GM21717 (cell line): ENCODE measurements at regions not wholly inside any gene's neighbourhood (a gene's known extent, or its start where the extent isn't known, plus 50 kb on each side); places are given as distances from the start of the nearest gene placed in this dataset.
"Not testable (repeated sequence)": the region's sequence is repeated elsewhere in the genome, so short reads cannot be mapped to it uniquely, and the experiment has no call there.

ENCODE experiments used
- ATAC-seq: cut with Tn5 transposase; IDR thresholded peaks from one replicate; pipeline ENCODE4 v1.9.1; 2021; ENCODE audit warnings: mild to moderate bottlenecking, moderate library complexity; ENCODE audit not compliant: unreplicated experiment

DNA sequence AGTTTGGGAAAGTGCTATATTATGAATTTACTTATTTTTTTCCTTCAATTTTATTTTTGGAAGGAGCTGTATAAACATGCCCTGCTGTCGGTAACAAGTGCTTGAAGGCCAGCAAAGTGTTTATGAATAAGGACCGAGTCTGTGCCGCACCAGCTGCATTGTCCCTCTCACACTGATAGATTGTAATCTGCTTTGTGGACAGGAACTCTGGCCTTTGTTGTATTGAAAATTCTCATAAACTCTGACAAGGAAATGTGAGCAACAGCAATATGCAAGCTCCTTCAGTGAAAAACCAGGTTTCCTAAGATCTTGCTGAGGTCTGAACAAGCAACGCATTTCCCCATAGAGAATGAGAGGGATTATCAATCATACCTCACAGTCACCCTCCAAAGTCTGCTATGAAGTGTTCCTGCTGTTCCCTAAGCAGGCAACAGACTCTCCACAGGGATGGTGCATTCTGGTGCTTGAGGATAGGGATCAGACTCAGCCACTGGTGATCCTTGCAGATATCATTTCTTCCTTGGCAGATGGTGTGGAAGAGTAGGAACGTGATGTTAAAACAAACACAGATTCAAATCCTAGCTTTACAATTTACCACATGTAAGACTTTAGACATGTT is 109.6 kb downstream of the KCNJ2 start:
- no peak for ATAC-seq

DNA sequence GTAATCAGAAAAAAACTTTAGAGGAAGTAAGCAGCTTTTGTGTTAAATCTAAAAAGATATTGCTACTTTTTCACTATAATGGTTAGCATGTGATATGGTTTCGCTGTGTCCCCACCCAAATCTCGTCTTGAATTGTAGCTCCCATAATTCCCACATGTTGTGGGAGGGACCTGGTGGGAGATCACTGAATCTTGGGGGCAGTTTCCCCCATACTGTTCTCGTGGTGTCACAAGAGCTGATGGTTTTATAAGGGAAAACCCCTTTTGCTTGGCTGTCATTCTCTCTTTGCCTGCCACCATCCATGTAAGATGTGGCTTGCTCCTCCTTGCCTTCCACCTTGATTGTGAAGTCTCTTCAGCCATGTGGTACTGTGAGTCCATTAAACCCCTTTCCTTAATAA is 117.1 kb downstream of the KCNJ2 start:
- ATAC-seq, result no peak

DNA sequence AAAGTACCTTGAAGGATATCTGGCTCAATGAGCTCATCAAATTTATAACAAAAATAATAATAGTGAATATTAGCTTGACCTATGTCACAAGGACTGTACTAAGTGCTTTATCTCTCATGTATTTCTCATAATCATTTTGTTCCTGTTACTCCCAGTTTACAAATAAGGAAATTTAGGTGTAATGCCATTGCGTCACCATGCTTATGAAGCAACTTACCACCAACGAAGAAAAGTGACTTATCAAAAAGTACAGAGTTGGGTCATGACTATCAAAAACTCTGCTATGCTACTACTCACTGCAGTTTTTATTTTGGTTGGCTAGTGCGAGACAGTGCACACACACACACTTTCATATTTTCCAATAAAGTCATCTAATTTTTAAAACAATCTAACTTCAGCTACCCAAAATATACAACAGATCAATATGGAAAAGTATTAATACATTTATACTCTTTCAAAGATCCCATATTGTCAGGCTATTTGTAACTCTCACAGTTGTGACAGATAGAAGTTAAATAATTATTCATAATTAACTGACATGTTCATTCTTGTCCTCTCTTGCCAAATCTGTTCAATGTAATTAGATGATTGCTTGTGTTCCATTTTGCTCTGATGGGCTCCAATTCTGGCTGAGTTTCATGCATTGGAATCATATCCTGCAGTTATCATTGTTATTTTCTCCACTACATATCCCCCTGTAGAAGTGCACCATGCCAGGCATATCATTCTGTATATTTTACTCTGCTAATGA is 119.4 kb downstream of the KCNJ2 start:
- ATAC-seq, result no peak

DNA sequence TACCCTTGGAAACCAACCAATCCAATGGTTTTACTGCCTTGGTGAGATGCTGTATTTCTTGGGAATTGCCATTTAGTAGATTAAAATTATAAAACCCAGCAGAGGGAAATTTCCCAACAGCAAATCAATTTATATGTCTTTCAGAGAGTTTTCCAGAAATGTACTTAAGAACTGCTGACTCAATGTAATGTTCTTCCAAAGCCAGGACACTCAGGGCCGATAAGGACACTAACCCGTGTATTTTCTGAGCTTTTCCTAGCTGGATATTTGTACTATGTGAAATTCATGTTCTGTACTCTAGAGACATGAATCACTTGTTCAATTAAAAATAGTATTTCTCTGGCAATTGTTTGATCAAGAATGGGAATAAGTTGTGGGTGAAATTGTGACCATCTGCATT is 121.4 kb downstream of the KCNJ2 start:
- no peak for ATAC-seq

DNA sequence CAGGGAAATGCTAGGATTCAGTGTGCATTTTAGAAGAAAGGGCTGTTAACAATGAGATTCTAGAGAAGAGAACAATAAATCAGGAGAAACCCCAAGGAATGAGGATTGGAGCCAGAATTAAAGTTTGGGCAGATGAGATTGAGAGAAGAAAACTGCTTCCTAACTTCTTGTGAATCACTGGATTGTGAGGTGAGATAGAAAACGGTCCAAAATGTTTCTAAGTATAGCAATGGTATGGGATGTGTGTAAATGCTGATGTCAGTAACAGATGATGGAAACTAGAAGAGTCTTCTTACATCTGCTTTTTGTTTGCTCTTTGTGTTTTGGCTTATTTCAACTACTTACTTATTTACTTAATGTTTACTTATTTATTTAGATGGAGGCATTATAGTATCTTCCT is 123.0 kb downstream of the KCNJ2 start:
- ATAC-seq, result no peak

DNA sequence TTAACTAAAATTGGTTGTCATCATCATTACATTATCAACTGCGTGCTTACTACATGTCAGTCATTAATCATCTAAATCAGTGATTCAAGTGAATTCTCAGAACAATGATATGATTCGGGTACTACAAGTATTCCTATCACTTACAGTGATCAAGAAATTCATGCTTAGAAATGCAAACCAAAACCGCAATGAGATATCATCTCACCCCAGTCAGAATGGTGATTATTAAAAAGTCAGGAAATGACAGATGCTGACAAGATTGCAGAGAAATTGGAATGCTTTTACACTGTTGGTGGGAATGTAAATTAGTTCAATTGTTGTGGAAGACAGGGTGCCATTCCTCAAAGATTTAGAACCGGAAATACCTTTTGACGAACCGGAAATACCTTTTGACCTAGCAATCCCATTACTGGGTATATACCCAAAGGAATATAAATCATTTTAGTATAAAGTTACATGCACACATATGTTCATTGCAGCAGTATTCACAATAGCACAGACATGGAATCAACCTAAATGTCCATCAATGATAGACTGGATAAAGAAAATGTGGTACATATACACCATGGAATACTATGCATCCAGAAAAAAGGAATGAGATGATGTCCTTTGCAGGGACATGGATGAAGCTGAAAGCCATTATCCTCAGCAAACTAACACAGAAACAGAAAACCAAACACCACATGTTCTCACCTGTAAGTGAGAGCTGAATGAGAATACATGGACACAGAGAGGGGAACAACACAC is 124.4 kb downstream of the KCNJ2 start:
- not testable (repeated sequence) for ATAC-seq

DNA sequence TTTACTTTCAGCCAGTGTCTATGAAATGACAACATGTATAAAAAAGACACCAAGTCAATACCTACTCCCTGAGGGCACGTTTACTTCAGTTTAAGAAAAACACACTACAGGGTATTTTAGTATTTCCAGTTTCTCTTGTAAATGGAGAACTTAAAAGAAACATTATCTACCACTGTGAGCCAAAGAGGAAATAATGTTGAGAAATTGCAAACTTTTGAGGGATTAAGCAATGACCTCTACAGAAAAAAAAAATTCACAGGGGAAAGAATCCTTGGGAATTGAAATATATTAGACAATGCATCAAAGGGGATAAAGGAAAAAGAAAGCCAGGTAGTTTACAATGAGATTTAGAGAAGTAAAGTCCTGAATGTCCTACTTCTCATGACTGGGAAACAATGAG is 126.0 kb downstream of the KCNJ2 start:
- no peak for ATAC-seq

DNA sequence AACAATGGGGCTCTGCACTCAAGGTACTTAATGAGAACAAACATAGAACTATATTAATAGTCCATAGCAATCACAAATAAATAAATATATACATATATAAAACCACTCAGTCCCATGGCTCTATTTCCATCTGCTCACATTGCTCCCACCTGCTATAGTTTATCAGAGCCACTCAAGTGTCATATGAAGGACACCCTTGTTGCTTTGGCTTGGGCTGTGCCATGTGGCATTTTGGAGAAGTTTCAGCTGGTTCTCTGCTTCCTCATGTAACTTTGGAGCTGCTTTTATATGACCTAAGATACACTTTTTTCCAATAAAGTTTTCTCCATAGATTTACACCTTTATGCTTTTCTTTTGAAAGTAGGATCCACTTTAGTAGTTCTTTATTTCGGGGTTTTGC is 126.4 kb downstream of the KCNJ2 start:
- ATAC-seq, result no peak

DNA sequence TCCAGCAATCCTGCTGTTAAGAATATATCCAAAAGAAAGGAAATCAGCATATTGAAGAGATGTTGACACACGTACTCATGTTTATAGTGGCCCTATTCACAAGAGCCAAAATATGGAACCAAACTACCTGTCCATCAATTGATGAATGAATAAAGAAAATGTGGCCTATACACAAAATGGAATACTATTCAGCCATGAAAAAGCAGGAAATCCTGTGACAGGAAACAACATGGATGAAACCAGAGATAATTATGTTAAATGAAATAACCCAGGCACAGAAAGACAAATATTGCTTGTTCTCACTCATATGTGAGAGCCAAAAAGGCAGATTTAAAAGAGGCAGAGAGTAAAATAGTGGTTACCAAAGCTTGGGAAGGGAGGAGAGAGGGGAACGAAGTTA is 127.1 kb downstream of the KCNJ2 start:
- ATAC-seq, result no peak

DNA sequence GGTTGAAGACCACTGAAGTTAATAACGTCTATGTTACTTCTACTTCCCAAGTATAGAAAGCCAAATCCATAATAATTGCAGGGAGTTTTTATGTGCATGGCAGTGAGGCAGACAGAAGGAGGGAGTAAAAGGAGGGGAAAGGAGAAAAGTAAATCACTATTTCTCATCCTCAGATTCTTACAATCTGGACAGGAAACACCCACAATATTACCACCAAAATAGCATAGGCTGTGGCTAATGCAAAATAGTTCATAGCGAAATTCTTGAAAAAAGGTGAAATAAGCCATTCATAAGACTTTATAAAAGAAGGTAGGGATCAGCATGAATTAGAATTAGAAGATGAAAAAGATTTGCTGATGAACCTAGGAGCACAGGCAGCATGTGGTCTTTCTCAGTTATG is 128.1 kb downstream of the KCNJ2 start:
- ATAC-seq, result no peak

DNA sequence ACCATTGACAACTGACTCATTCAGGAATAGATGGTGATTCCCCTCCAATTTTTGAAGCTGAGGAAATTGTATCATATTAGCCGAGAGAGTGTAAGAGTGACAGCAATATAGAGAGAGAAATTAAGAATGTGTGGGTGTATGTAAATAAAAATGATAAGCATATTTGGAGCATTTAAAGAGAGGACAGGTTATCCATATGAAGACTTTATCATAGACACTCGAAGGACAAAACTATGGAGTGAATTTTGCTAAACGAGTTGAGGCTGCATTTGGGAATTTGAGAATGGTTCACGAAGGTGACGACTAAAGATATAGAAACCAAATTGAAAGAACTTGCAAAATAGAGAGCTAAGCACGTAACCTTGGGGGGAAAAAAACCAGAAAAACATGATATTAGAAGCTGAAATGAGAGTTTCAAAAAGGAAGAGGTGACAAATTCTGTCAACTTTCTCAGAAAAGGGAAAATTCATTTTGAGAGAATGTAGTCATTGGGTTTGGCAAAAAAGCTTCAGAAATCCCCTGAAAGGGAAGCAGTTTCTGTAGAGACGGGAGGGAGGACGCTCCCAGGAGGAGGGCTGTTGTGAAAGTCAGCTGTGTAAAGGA is 129.7 kb downstream of the KCNJ2 start:
- no peak for ATAC-seq

DNA sequence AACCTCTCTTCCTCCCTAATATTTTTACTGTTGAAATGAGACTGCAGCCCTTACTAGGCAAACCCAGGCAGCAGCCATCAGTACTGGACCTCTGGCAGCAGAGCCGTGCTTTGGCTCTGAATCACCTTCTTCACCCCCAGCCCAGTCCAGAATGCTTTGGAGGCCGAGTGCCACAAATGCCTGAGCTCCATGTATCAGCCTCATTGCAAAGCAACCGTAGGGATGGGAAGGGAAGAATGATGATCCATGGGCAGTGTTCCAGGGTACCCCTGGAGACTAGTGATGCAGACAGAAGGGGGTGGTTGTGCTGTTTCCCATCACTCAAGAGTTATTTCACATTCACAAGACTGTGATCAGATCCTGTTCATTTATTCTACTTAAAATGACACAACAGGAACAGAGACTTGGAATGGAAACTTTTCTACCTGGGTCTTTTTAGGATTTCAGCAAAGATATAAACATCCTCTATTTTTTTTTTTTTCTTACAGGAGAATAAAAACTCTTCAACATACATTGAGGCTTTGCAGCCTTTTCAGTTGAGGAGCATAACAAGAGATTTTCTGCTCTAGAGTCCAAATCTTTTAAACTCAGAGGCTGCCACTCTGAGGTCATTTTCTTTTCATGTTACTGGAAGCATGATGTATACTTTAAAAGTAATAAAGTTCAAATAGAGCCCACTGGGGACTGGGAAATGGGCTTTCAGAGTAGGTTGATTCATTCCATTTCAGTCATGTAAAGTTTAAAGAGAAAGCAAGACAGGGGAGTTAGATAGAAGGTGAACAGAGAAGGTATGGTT is 138.3 kb downstream of the KCNJ2 start:
- ATAC-seq, result no peak

DNA sequence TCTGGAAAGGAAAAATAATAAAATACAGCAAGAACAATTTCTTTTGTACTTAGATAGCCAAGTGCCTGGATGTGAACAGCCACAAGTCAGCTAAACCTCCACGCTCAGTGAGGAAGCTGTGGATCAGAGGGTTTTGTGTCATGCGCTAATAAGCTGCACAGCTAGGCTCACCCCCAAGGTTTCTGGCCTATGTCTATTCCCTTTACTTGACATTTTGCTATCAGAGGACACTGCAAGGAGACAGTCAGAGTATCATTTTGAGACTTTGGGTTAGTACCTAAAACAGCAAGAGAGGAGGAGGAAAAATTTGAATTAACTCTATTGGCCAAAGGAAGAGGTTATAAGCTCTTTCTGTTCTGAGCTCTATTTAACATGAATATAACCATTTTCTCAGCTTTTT is 139.3 kb downstream of the KCNJ2 start:
- no peak for ATAC-seq

DNA sequence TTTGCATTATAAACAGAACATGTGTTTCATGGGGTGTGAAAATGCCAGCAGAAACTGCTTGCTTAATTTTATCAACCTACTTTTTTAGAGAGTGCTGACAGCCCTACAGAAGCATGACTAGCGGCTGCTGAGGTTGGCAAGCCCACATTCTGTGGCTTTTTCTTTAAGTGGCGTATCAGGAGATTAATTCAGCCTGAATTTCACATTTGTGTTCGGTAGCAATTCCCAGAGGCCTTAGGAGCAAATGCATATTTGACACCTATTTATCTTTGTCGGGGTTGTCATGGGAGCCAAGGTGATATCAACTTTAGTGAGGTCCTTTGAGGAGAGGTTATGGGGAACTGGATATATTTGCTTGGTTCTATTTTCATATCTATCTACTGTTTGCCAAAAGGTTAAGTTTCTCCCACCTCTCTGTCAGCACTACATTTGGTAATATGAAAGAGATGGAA is 140.9 kb downstream of the KCNJ2 start:
- no peak for ATAC-seq

DNA sequence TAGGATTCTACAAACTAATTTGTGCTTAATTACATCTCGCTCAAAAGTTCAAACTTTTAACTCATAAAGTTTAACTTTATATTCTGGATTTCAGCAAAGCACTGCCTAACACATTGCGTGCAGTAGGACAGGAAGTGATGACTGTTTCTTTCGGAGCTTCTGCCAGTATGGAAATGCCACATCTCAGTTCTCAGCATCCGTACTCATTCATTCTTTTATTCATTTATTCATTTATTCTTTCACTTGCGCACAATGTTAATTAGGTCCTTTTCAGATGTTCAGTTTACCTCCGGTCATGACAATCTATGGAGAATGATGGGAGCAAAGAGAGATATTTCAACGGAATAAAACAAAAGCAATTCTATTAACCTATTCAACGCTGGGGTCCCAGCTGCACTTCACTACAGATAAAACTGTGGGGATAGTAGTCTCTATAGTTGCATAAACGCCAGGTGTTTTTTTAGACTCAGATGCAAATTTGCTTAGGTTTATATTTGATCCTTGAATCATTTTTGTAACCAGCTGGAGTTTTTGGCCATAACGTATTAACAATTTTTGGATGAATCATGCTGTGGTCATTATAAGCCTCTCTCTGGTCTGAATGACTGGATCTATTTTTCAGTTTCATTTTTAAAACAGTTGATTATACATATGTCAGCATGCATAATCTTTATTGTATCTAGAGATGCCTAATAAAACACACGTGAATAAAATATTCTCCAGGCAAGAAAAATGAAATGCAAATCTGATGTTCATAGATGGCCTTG is 143.9 kb downstream of the KCNJ2 start:
- ATAC-seq, result no peak

DNA sequence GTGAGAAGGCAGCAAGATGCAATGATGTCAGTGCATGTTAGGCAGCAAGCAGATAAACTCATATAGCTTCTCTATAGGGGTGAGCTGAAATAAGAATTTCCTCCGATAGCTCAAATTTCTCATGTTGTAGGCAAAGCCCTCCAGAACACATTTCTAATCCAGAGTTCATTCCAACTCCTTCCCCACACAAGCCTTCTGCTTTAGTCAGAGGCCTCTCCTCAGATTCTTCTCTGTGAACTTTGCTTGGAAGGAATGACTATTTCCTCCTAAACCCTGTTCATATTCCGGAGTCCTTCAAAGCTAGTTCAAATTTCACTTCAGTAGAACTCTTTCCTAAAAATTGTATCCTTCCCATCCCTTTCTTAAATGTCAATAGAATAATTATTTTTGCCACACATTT is 144.8 kb downstream of the KCNJ2 start:
- no peak for ATAC-seq

DNA sequence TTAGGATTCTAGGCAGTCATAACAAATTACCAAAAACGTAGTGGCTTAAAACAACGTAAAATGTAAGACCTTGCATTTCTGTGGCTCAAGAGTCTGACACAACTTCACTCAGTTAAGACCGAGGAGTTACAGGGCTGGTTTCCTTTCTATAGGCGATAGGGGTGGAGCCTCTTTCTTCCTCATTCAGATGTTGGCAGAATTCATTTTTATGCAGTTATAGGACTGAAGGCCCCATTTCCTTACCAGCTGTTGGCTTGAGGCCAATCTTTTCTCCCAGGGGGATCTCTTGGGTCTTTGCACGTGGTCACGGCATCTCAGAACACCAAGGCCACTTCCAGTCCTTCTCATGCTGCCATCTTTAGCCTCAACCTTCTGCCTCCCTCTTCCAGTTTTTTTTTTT is 145.2 kb downstream of the KCNJ2 start:
- ATAC-seq, result no peak

DNA sequence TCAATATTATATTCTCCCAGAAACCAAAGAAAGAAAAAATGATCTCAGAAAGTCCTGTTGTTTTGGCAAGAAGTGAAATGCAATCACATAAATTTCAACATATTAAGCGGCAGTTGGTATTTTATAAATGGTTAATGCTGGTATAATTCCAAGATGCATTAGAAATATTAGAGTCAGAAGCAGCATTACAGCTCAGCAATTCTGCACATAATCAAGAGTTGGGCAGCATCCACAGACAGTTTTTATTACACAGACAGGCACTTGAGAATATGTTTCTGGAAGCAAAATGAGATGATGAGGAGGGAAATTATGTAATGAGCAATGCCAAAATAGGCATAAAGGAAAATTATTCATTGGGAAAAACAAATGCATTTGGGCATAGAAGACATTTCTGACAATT is 148.1 kb downstream of the KCNJ2 start:
- ATAC-seq, result no peak

DNA sequence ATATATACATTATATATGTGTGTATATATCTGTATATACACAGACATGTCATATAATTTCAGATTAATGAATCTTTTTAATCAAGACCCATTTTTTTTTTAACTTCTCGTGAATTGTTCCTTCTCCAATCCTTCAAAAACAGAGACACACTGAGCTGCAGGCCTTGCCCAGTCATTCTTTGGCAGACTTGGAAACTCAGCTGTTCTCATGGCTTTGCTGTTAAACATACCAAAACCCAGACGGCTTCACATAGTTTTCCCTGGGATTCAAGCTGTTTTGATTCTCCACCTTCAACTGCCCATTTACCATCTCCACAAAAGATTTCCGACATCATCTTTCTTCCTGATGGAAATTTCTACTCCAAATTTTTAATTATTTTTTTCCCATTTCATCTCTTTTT is 148.7 kb downstream of the KCNJ2 start:
- no peak for ATAC-seq

DNA sequence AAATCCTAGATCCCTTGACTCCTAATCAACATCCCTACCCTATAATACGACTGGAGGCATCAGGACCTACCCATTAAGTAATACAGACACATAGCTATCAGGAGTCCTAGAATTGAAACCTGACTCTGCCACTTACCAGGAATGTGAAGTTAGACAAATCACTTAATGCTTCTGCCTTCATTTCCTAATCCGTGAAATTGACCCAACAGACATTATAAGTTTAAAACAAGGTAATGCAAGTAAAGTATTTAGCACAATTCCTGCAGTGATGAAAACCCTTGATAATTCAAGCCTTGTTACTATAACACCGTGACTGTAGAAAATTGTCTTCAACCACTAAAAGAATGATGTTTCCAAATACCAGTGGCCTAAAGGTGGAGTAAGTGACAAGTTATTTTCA is 150.2 kb downstream of the KCNJ2 start:
- ATAC-seq, result no peak
